RWPE2 (cell line): ENCODE measurements at regions not wholly inside any gene's neighbourhood (a gene's known extent, or its start where the extent isn't known, plus 50 kb on each side); places are given as distances from the start of the nearest gene placed in this dataset.

Source experiments
- ATAC-seq: fragments of 200-7000 bp; cut with Tn5 transposase; 3 replicates; pipeline ENCODE4 v1.9.1; 2021; ENCODE audit warnings: low read depth
- DNase-seq: peaks from one replicate; pipeline ENCODE4 v3.0.0-alpha.2; 2020; ENCODE audit warnings: low spot score
- H3K27ac ChIP-seq: fragments of 450-650 bp; 2 replicates; pipeline ENCODE4 v1.5.1; 2017; ENCODE audit warnings: mild to moderate bottlenecking; ENCODE audit not compliant: poor library complexity, severe bottlenecking
- H3K27me3 ChIP-seq: fragments of 250-450 bp; sonication (Bioruptor Pico); 2 replicates; pipeline ENCODE4 v1.5.1; 2021; ENCODE audit warnings: mild to moderate bottlenecking, moderate library complexity; ENCODE audit not compliant: insufficient read depth, poor library complexity, severe bottlenecking
- H3K36me3 ChIP-seq: fragments of 250-450 bp; sonication (Bioruptor Pico); 2 replicates; pipeline ENCODE4 v1.5.1; 2020; ENCODE audit warnings: low read depth, mild to moderate bottlenecking, moderate library complexity
- H3K4me1 ChIP-seq: fragments of 250-450 bp; sonication (Bioruptor Pico); 2 replicates; pipeline ENCODE4 v1.5.1; 2021; ENCODE audit warnings: mild to moderate bottlenecking, moderate library complexity; ENCODE audit not compliant: insufficient read depth, poor library complexity, severe bottlenecking
- H3K4me3 ChIP-seq: fragments of 250-450 bp; sonication (Bioruptor Pico); 2 replicates; pipeline ENCODE4 v1.5.1; 2021; ENCODE audit warnings: mild to moderate bottlenecking, moderate library complexity; ENCODE audit not compliant: severe bottlenecking
- H3K9me3 ChIP-seq: fragments of 250-450 bp; sonication (Bioruptor Pico); 2 replicates; pipeline ENCODE4 v1.5.1; 2021; ENCODE audit warnings: mild to moderate bottlenecking, moderate library complexity; ENCODE audit not compliant: severe bottlenecking
- CTCF ChIP-seq: fragments of 450-650 bp; IDR thresholded peaks from one replicate; pipeline ENCODE4 v1.5.1; 2017; ENCODE audit warnings: mild to moderate bottlenecking, moderate library complexity; ENCODE audit not compliant: poor library complexity, severe bottlenecking

GRCh38 chr2:59150217-59150849 lies 909.2 kb upstream of the FANCL start:
- ATAC-seq (no peak), DNase-seq (no peak)
- Histone ChIP-seq H3K9me3 (no peaks in the 10 kb centered on the region), H3K27ac (no peak overlapping the region), H3K36me3 (no peaks in the 10 kb centered on the region), H3K4me3 (no peak overlapping the region), H3K4me1 (no peaks in the 10 kb centered on the region), H3K27me3 (no peaks in the 10 kb centered on the region)
- no peak for TF ChIP-seq CTCF

GRCh38 chr2:59149271-59149670 lies 908.1 kb upstream of the FANCL start:
- ATAC-seq (no peak), DNase-seq (no peak)
- Histone ChIP-seq H3K27ac (no peak overlapping the region), H3K27me3 (no peaks in the 10 kb centered on the region), H3K4me1 (no peaks in the 10 kb centered on the region), H3K9me3 (no peaks in the 10 kb centered on the region), H3K36me3 (no peaks in the 10 kb centered on the region), H3K4me3 (no peak overlapping the region)
- TF ChIP-seq CTCF = no peak

- Histone ChIP-seq H3K9me3 (no peaks in the 10 kb centered on the region), H3K27ac (no peak overlapping the region), H3K4me3 (no peak overlapping the region), H3K4me1 (no peaks in the 10 kb centered on the region), H3K27me3 (no peaks in the 10 kb centered on the region), H3K36me3 (no peaks in the 10 kb centered on the region)
- no peak for ATAC-seq
- DNase-seq = no peak
- TF ChIP-seq CTCF = no peak
These were observed 871.1 kb upstream of the FANCL start for GRCh38 chr2:59112258-59112657.

- DNase-seq = no peak
- H3K4me1 ChIP-seq = no peaks in the 10 kb centered on the region
- H3K27ac ChIP-seq = no peak overlapping the region
- no peaks in the 10 kb centered on the region for H3K9me3 ChIP-seq
- H3K4me3 ChIP-seq = no peak overlapping the region
- H3K27me3 ChIP-seq = no peaks in the 10 kb centered on the region
- no peak for TF ChIP-seq CTCF
- H3K36me3 ChIP-seq = no peaks in the 10 kb centered on the region
- no peak for ATAC-seq
These were observed 855.8 kb upstream of the FANCL start for GRCh38 chr2:59096973-59097372.

GRCh38 chr2:59093571-59093970 lies 852.4 kb upstream of the FANCL start:
- ATAC-seq = no peak
- no peak for TF ChIP-seq CTCF
- Histone ChIP-seq H3K27me3 (no peaks in the 10 kb centered on the region), H3K36me3 (no peaks in the 10 kb centered on the region), H3K27ac (no peak overlapping the region), H3K4me3 (no peak overlapping the region), H3K9me3 (no peaks in the 10 kb centered on the region), H3K4me1 (no peaks in the 10 kb centered on the region)
- no peak for DNase-seq
